ENCODE measurements at regions not wholly inside any gene's neighbourhood (a gene's known extent, or its start where the extent isn't known, plus 50 kb on each side); places are given as distances from the start of the nearest gene placed in this dataset.

DNA sequence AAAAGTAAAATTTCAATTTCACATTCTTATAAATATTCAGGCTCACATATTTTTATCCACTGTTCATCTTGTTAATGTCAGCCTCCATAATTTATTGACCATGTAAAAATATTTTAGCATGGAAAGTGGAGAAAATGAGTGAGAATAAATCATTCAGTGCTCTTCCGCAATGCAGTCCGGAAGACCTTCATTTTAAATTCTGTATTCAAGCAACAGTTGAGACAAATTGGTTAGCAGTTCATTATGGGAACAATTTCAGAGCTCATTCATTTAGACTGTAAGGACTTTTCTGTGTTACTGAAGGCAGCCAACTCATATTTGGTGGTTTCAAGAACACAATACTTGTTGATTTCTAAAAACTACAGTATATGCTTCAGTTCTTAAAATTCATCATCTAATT lies 97.8 kb downstream of the TYW3 start:
- whole genome bisulfite sequencing, 2 experiments (ENCODE audit: low coverage in 1 of 2, low lambda C conversion rate in 2 of 2, missing lambda C conversion rate in 2 of 2) = 0 to 1% methylated on average over 2 of the region's 2 CpGs
- no peak for DNase-seq
- TF ChIP-seq EZH2 (IDR thresholded peaks at IDR 0.05; ENCODE audit: insufficient read depth, poor library complexity, severe bottlenecking) = no peak
- TF ChIP-seq EZH2phosphoT487 (IDR thresholded peaks at IDR 0.05; ENCODE audit: insufficient read depth, low read depth) = no peak
- Histone ChIP-seq H3F3A (ENCODE audit: insufficient read depth) (no peaks in the 10 kb centered on the region), H3K27ac (no peak overlapping the region), H3K4me2 (ENCODE audit: unreplicated experiment) (no peak overlapping the region), H3K9me3 (ENCODE audit: low read depth) (no peaks in the 10 kb centered on the region), H3K9ac (no peak overlapping the region), H3K27me3 (replicated peaks; ENCODE audit: insufficient read depth) (no peaks in the 10 kb centered on the region), H3K9me2 (ENCODE audit: insufficient read depth) (no peaks in the 10 kb centered on the region), H2AFZ (no peak overlapping the region), H3K79me2 (ENCODE audit: insufficient read depth) (no peaks in the 10 kb centered on the region), H3K36me3 (ENCODE audit: low read depth) (no peaks in the 10 kb centered on the region), H3K4me3 (no peak overlapping the region), H3K4me1 (ENCODE audit: insufficient read depth) (no peaks in the 10 kb centered on the region), H4K20me1 (ENCODE audit: insufficient read depth) (no peaks in the 10 kb centered on the region; the same call in 1 of the 2 replicates)
- in situ Hi-C loops (cut with MboI) = no loop called here

DNA sequence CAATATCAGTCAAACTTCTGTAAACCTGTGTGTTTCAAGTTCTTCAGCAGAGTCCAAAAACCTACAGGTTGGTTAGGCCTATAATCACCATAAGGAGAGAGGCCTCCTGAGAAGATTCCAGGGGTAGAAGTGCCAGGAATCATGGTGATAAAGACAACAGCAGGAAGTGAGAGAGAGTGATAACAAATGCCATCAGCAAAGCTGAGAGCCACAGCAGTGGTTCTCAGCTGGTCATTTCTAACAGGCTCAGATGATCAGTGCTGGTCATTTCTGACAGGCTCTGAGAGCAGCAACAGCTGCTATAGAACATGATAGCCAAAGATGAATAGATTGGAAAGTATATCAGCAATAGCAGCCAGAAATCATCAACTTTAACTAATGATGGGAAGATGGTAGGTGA lies 101.3 kb downstream of the TYW3 start:
- in situ Hi-C loops (cut with MboI) = no loop called here

DNA sequence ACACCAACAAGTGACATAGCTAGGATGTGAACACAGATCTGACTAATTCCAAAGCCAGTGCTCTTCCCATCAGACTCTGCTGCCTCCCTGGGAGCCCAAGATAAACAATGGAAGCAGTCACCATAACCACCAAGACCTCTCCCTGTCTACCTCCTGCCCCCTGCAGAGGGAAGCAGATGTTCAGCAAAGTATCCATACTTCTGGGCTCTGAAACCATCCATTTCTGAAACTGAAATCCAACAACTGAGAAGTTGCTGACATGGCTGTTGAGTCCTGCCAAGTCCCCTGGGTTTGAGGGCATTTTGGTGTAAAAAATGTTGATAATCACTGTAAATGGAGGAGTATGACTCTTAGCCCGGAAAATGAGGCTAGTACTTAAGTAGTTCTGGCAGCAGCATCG lies 102.1 kb downstream of the TYW3 start:
- Histone ChIP-seq H3K27me3 (replicated peaks; ENCODE audit: insufficient read depth) (no peaks in the 10 kb centered on the region), H3F3A (ENCODE audit: insufficient read depth) (no peaks in the 10 kb centered on the region), H3K4me2 (ENCODE audit: unreplicated experiment) (no peak overlapping the region), H3K4me3 (no peak overlapping the region), H3K27ac (no peak overlapping the region), H3K9me3 (ENCODE audit: low read depth) (no peaks in the 10 kb centered on the region), H3K9me2 (ENCODE audit: insufficient read depth) (no peaks in the 10 kb centered on the region), H4K20me1 (ENCODE audit: insufficient read depth) (no peaks in the 10 kb centered on the region; the same call in 1 of the 2 replicates), H3K79me2 (ENCODE audit: insufficient read depth) (no peaks in the 10 kb centered on the region), H3K9ac (no peak overlapping the region), H3K4me1 (ENCODE audit: insufficient read depth) (no peaks in the 10 kb centered on the region), H3K36me3 (ENCODE audit: low read depth) (no peaks in the 10 kb centered on the region), H2AFZ (no peak overlapping the region)
- TF ChIP-seq EZH2 (IDR thresholded peaks at IDR 0.05; ENCODE audit: insufficient read depth, poor library complexity, severe bottlenecking) (no peak), EZH2phosphoT487 (IDR thresholded peaks at IDR 0.05; ENCODE audit: insufficient read depth, low read depth) (no peak)
- WGBS, 2 experiments (ENCODE audit: low coverage in 1 of 2, low lambda C conversion rate in 2 of 2, missing lambda C conversion rate in 2 of 2) = 2 to 8% methylated on average over 2 of the region's 2 CpGs
- in situ Hi-C loops (cut with MboI) = no loop called here
- DNase-seq = no peak

More for the DNA sequence above, 101.3 kb downstream of the TYW3 start:
- Histone ChIP-seq H3K9ac (no peak overlapping the region), H3K79me2 (ENCODE audit: insufficient read depth) (no peaks in the 10 kb centered on the region), H3K9me3 (ENCODE audit: low read depth) (no peaks in the 10 kb centered on the region), H3K4me2 (ENCODE audit: unreplicated experiment) (no peak overlapping the region), H3K4me1 (ENCODE audit: insufficient read depth) (no peaks in the 10 kb centered on the region), H2AFZ (no peak overlapping the region), H4K20me1 (ENCODE audit: insufficient read depth) (no peaks in the 10 kb centered on the region; the same call in 1 of the 2 replicates), H3K27me3 (replicated peaks; ENCODE audit: insufficient read depth) (no peaks in the 10 kb centered on the region), H3K9me2 (ENCODE audit: insufficient read depth) (no peaks in the 10 kb centered on the region), H3F3A (ENCODE audit: insufficient read depth) (no peaks in the 10 kb centered on the region), H3K27ac (no peak overlapping the region), H3K36me3 (ENCODE audit: low read depth) (no peaks in the 10 kb centered on the region), H3K4me3 (no peak overlapping the region)
- TF ChIP-seq EZH2 (IDR thresholded peaks at IDR 0.05; ENCODE audit: insufficient read depth, poor library complexity, severe bottlenecking) (no peak), EZH2phosphoT487 (IDR thresholded peaks at IDR 0.05; ENCODE audit: insufficient read depth, low read depth) (no peak)
- DNase-seq = no peak

DNA sequence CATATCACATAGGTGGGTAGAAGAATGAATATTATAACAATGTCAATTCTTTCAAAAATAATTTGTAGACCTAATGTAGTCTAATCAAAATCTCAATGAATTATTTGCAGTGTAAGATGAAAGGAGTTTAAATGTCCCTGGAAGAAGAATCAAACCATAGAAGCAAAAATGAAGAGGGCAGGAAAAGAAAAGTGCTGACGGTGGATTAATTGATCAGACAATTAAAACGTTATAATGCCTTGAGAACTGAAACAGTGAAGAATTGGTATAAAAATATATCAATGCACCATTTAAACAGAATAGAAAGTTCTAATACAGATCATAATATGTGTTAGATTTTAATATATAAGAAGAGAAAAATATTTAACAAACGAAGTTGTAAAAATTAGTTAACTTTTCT lies 109.8 kb downstream of the TYW3 start:
- no peaks in the 10 kb centered on the region for H3K4me1 ChIP-seq (ENCODE audit: insufficient read depth)
- H3K4me3 ChIP-seq = no peak overlapping the region
- H3F3A ChIP-seq (ENCODE audit: insufficient read depth) = no peaks in the 10 kb centered on the region
- no peaks in the 10 kb centered on the region for H3K9me2 ChIP-seq (ENCODE audit: insufficient read depth)
- H4K20me1 ChIP-seq (ENCODE audit: insufficient read depth) = no peaks in the 10 kb centered on the region
- no peaks in the 10 kb centered on the region for H3K27me3 ChIP-seq (replicated peaks; ENCODE audit: insufficient read depth)
- no peaks in the 10 kb centered on the region for H3K79me2 ChIP-seq (ENCODE audit: insufficient read depth)
- H2AFZ ChIP-seq = no peak overlapping the region
- TF ChIP-seq EZH2 (IDR thresholded peaks at IDR 0.05; ENCODE audit: insufficient read depth, poor library complexity, severe bottlenecking) (no peak), EZH2phosphoT487 (IDR thresholded peaks at IDR 0.05; ENCODE audit: insufficient read depth, low read depth) (no peak)
- H3K36me3 ChIP-seq (ENCODE audit: low read depth) = no peaks in the 10 kb centered on the region
- H3K4me2 ChIP-seq (ENCODE audit: unreplicated experiment) = no peak overlapping the region
- in situ Hi-C loops (cut with MboI) = no loop called here
- no peak overlapping the region for H3K9ac ChIP-seq
- WGBS, 2 experiments (ENCODE audit: low coverage in 1 of 2, low lambda C conversion rate in 2 of 2, missing lambda C conversion rate in 2 of 2) = 25 to 31% methylated on average over 3 of the region's 3 CpGs
- DNase-seq = no peak
- no peak overlapping the region for H3K27ac ChIP-seq
- no peaks in the 10 kb centered on the region for H3K9me3 ChIP-seq (ENCODE audit: low read depth)

- H3K79me2 ChIP-seq (ENCODE audit: insufficient read depth) = no peaks in the 10 kb centered on the region
- in situ Hi-C loops (cut with MboI) = no loop called here
- no peaks in the 10 kb centered on the region for H3F3A ChIP-seq (ENCODE audit: insufficient read depth)
- no peak overlapping the region for H2AFZ ChIP-seq
- no peak overlapping the region for H3K27ac ChIP-seq
- no peaks in the 10 kb centered on the region for H3K9me3 ChIP-seq (ENCODE audit: low read depth)
- TF ChIP-seq EZH2phosphoT487 (IDR thresholded peaks at IDR 0.05; ENCODE audit: insufficient read depth, low read depth) (no peak), EZH2 (IDR thresholded peaks at IDR 0.05; ENCODE audit: insufficient read depth, poor library complexity, severe bottlenecking) (no peak)
- H3K4me3 ChIP-seq = no peak overlapping the region
- H3K4me2 ChIP-seq (ENCODE audit: unreplicated experiment) = no peak overlapping the region
- DNase-seq = no peak
- H3K27me3 ChIP-seq (replicated peaks; ENCODE audit: insufficient read depth) = no peaks in the 10 kb centered on the region
- WGBS, 2 experiments (ENCODE audit: low coverage in 1 of 2, low lambda C conversion rate in 2 of 2, missing lambda C conversion rate in 2 of 2) = 1 to 2% methylated on average over 3 of the region's 3 CpGs
- H3K4me1 ChIP-seq (ENCODE audit: insufficient read depth) = no peaks in the 10 kb centered on the region
- no peaks in the 10 kb centered on the region for H3K36me3 ChIP-seq (ENCODE audit: low read depth)
- H4K20me1 ChIP-seq (ENCODE audit: insufficient read depth) = no peaks in the 10 kb centered on the region
- no peaks in the 10 kb centered on the region for H3K9me2 ChIP-seq (ENCODE audit: insufficient read depth)
- no peak overlapping the region for H3K9ac ChIP-seq
Measured at GRCh38 chr1:74847715-74848114, 114.8 kb downstream of the TYW3 start.
